GM21576 (cell line): ENCODE measurements at regions not wholly inside any gene's neighbourhood (a gene's known extent, or its start where the extent isn't known, plus 50 kb on each side); places are given as distances from the start of the nearest gene placed in this dataset.
"Not testable (repeated sequence)": the region's sequence is repeated elsewhere in the genome, so short reads cannot be mapped to it uniquely, and the experiment has no call there.

Experiments
- ATAC-seq: cut with Tn5 transposase; IDR thresholded peaks from one replicate; pipeline ENCODE4 v1.9.1; 2021; ENCODE audit warnings: mild to moderate bottlenecking, moderate library complexity; ENCODE audit not compliant: unreplicated experiment

- ATAC-seq, result no peak
Measured at GRCh38 chr7:39758234-39758970, 135.0 kb downstream of the RALA start.

- no peak for ATAC-seq
Measured at GRCh38 chr7:39761449-39761848, 138.1 kb downstream of the RALA start.

- ATAC-seq, result not testable (repeated sequence)
Measured at GRCh38 chr7:39762466-39762865, 139.1 kb downstream of the RALA start.

- ATAC-seq, result not testable (repeated sequence)
Measured at GRCh38 chr7:39762881-39763280, 139.5 kb downstream of the RALA start.

GRCh38 chr7:39765833-39766232 lies 142.5 kb downstream of the RALA start:
- ATAC-seq, result not testable (repeated sequence)

- ATAC-seq, result not testable (repeated sequence)
Measured at GRCh38 chr7:39768439-39768838, 145.1 kb downstream of the RALA start.

GRCh38 chr7:39774341-39774851 lies 151.0 kb downstream of the RALA start:
- ATAC-seq, result not testable (repeated sequence)

- ATAC-seq, result not testable (repeated sequence)
Measured at GRCh38 chr7:39781557-39781956, 158.2 kb downstream of the RALA start.

- ATAC-seq, result not testable (repeated sequence)
Measured at GRCh38 chr7:39786440-39786839, 163.1 kb downstream of the RALA start.

- ATAC-seq, result not testable (repeated sequence)
Measured at GRCh38 chr7:39791035-39791434, 159.0 kb upstream of the CDK13 start.

- not testable (repeated sequence) for ATAC-seq
Measured at GRCh38 chr7:39791911-39792310, 158.1 kb upstream of the CDK13 start.

GRCh38 chr7:39793026-39793425 lies 157.0 kb upstream of the CDK13 start:
- not testable (repeated sequence) for ATAC-seq

- ATAC-seq, result not testable (repeated sequence)
Measured at GRCh38 chr7:39793851-39794250, 156.2 kb upstream of the CDK13 start.

- not testable (repeated sequence) for ATAC-seq
Measured at GRCh38 chr7:39796947-39797346, 153.1 kb upstream of the CDK13 start.

- ATAC-seq, result not testable (repeated sequence)
Measured at GRCh38 chr7:39798077-39798476, 152.0 kb upstream of the CDK13 start.

GRCh38 chr7:39808796-39809481 lies 141.1 kb upstream of the CDK13 start:
- ATAC-seq, result no peak

- no peak for ATAC-seq
Measured at GRCh38 chr7:39810204-39810642, 139.8 kb upstream of the CDK13 start.

- ATAC-seq, result no peak
Measured at GRCh38 chr7:39810710-39811109, 139.3 kb upstream of the CDK13 start.

GRCh38 chr7:39811161-39811614 lies 138.9 kb upstream of the CDK13 start:
- no peak for ATAC-seq

GRCh38 chr7:39816462-39817060 lies 133.5 kb upstream of the CDK13 start:
- ATAC-seq, result no peak

GRCh38 chr7:39819514-39819913 lies 130.5 kb upstream of the CDK13 start:
- ATAC-seq, result no peak
